Trophoblast cell (in vitro differentiated cells and primary cell): ENCODE measurements at regions not wholly inside any gene's neighbourhood (a gene's known extent, or its start where the extent isn't known, plus 50 kb on each side); places are given as distances from the start of the nearest gene placed in this dataset.

Experiments used
- DNase-seq, 2 donors: peaks; one replicate each; pipeline ENCODE4 v3.0.0-alpha.2; 2016
- H2AFZ ChIP-seq: 2 replicates; pipeline ENCODE4 v1.6.1; 2013; ENCODE audit warnings: low read length, moderate library complexity, mild to moderate bottlenecking; ENCODE audit not compliant: insufficient read depth, poor library complexity
- H2AK5ac ChIP-seq: 2 replicates; pipeline ENCODE4 v1.6.1; 2013; ENCODE audit warnings: mild to moderate bottlenecking, low read length
- H2BK120ac ChIP-seq: 2 replicates; pipeline ENCODE4 v1.6.1; 2013; ENCODE audit warnings: low read length, mild to moderate bottlenecking, moderate library complexity; ENCODE audit not compliant: insufficient read depth, poor library complexity
- H2BK12ac ChIP-seq: 2 replicates; pipeline ENCODE4 v1.6.1; 2013; ENCODE audit warnings: mild to moderate bottlenecking, low read length, moderate library complexity
- H2BK5ac ChIP-seq: 2 replicates; pipeline ENCODE4 v1.6.1; 2013; ENCODE audit warnings: low read length, low read depth, moderate library complexity, mild to moderate bottlenecking; ENCODE audit not compliant: poor library complexity
- H3K14ac ChIP-seq: 2 replicates; pipeline ENCODE4 v1.6.1; 2013; ENCODE audit warnings: mild to moderate bottlenecking, low read length
- H3K18ac ChIP-seq: 2 replicates; pipeline ENCODE4 v1.6.1; 2013; ENCODE audit warnings: mild to moderate bottlenecking, low read length
- H3K23ac ChIP-seq: 2 replicates; pipeline ENCODE4 v1.6.1; 2013; ENCODE audit warnings: low read length
- H3K27ac ChIP-seq: 2 replicates; pipeline ENCODE4 v1.5.1; 2013; ENCODE audit warnings: low read depth, mild to moderate bottlenecking, inconsistent platforms, low read length, moderate library complexity
- H3K27me3 ChIP-seq: 2 replicates; pipeline ENCODE4 v1.6.1; 2013; ENCODE audit warnings: inconsistent platforms, mild to moderate bottlenecking, low read length, moderate library complexity; ENCODE audit not compliant: insufficient read depth
- H3K36me3 ChIP-seq, 2 experiments: 1 replicate in 1 of 2; 2 replicates in 1 of 2; pipeline ENCODE4 v1.6.1; 2013; ENCODE audit warnings: low read length in 2 of 2, mild to moderate bottlenecking in 2 of 2, moderate library complexity in 1 of 2; ENCODE audit not compliant: insufficient read depth in 2 of 2, control insufficient read depth in 1 of 2
- H3K4ac ChIP-seq: 2 replicates; pipeline ENCODE4 v1.6.1; 2013; ENCODE audit warnings: low read depth, mild to moderate bottlenecking, low read length, moderate library complexity
- H3K4me1 ChIP-seq, 2 experiments: 1 replicate in 1 of 2; 2 replicates in 1 of 2; pipeline ENCODE4 v1.6.1; 2013; ENCODE audit warnings: low read length in 2 of 2, mild to moderate bottlenecking in 2 of 2, moderate library complexity in 1 of 2; ENCODE audit not compliant: insufficient read depth in 2 of 2, control insufficient read depth in 1 of 2
- H3K4me2 ChIP-seq: 2 replicates; pipeline ENCODE4 v1.6.1; 2013; ENCODE audit warnings: inconsistent platforms, mild to moderate bottlenecking, low read length, moderate library complexity
- H3K4me3 ChIP-seq: 2 replicates; pipeline ENCODE4 v1.5.1; 2013; ENCODE audit warnings: mild to moderate bottlenecking, low read depth, low read length, inconsistent platforms
- H3K79me1 ChIP-seq: one replicate; pipeline ENCODE4 v1.6.1; 2013; ENCODE audit warnings: low read length
- H3K79me2 ChIP-seq: 2 replicates; pipeline ENCODE4 v1.6.1; 2013; ENCODE audit warnings: low read length, mild to moderate bottlenecking; ENCODE audit not compliant: control insufficient read depth, insufficient read depth, poor library complexity
- H3K9ac ChIP-seq: 2 replicates; pipeline ENCODE4 v1.6.1; 2013; ENCODE audit warnings: mild to moderate bottlenecking, low read length
- H3K9me3 ChIP-seq: 2 replicates; pipeline ENCODE4 v1.6.1; 2013; ENCODE audit warnings: low read depth, mild to moderate bottlenecking, control low read depth, inconsistent platforms, low read length; ENCODE audit not compliant: insufficient read depth
- H4K12ac ChIP-seq: 2 replicates; pipeline ENCODE4 v1.6.1; 2013; ENCODE audit warnings: low read depth, mild to moderate bottlenecking, low read length, moderate library complexity
- H4K8ac ChIP-seq: 2 replicates; pipeline ENCODE4 v1.6.1; 2013; ENCODE audit warnings: low read depth, mild to moderate bottlenecking, low read length, moderate library complexity
- H4K91ac ChIP-seq: one replicate; pipeline ENCODE4 v1.6.1; 2013; ENCODE audit warnings: low read depth, mild to moderate bottlenecking, low read length, moderate library complexity
- WGBS: extraction: QIAGEN DNeasy Blood & Tissue Kit; methylation state at CpG from one replicate; pipeline ENCODE4 v1.1.7; 2013; ENCODE audit warnings: missing lambda C conversion rate; ENCODE audit not compliant: insufficient read length, insufficient coverage; ENCODE audit errors: extremely low coverage; 5-methylcytosine and 5-hydroxymethylcytosine counted together

DNA sequence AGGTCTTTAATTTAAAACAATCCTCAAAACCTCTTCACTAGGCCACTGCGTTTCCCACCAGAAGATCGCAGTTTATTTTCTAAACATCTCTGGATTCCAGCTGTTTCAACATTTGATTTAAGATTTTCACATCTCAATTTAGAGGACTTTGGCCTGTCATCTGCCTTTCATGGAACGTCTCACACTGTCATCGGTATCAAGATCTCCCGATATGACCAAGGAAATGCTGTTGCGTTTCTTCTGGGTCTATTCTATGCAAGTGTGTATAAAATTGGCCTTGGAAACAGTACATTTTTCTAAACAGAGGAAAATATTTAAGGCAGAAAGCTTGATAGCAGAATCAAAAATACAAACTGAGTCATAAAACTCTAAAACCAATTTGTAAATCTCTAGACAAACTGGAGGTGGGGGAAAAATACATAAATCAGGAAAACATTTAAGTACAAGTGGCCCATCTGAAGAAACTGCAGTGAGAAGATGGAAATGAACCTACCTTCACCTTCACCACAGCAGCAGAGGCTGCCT is 53.6 kb upstream of the SIMC1 start:
- Histone ChIP-seq H3K9me3 (peaks cover 4% of the 10 kb centered on the region), H2AK5ac (no peak overlapping the region), H3K18ac (no peak overlapping the region), H3K4ac (no peak overlapping the region), H4K12ac (no peak overlapping the region), H2AFZ (no peak overlapping the region), H2BK120ac (no peak overlapping the region), H3K4me2 (no peak overlapping the region), H2BK5ac (no peak overlapping the region), H3K4me3 (no peak overlapping the region), H3K79me2 (no peaks in the 10 kb centered on the region), H4K8ac (no peak overlapping the region), H3K9ac (no peak overlapping the region), H3K23ac (no peak overlapping the region), H4K91ac (no peak overlapping the region), H3K36me3 (no peaks in the 10 kb centered on the region), H3K27ac (no peak overlapping the region), H3K4me1 (no peaks in the 10 kb centered on the region), H3K14ac (no peak overlapping the region), H3K27me3 (no peaks in the 10 kb centered on the region), H2BK12ac (no peak overlapping the region), H3K79me1 (no peaks in the 10 kb centered on the region)
- WGBS: no CpG with 5 or more reads among the region's 6 CpGs
- no peak for DNase-seq

DNA sequence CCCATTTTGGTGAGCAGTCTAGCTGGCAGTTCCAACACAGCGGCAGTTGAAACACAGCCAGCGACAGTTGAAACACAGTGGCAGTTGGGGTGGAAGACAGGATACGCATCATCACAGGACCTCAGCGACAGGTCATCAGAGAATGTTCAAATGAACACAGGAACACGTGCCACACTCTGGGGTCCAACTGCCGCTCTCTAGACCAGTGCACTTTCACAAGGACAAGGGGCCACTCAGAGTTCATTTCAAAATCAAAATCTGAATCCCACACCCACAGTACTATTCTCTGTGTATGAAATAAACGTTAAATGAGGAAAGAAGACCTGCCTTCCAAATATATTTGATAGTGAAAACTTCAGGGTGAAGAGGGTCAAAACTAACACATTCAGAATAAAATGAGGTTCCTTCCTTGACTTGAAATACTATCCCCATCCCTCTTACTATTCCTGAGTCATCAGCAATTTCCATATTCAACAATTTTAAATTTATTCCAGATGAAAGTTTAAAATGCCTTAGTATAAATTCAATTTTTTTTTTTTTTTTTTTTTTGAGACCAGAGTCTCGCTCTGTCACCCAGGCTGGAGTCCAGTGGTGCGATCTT is 53.0 kb upstream of the SIMC1 start:
- Histone ChIP-seq H3K27ac (no peak overlapping the region), H3K18ac (no peak overlapping the region), H4K91ac (no peak overlapping the region), H4K12ac (no peak overlapping the region), H3K4ac (no peak overlapping the region), H3K23ac (no peak overlapping the region), H3K9ac (no peak overlapping the region), H3K14ac (no peak overlapping the region), H3K9me3 (peaks cover 4% of the 10 kb centered on the region), H3K27me3 (no peaks in the 10 kb centered on the region), H2BK12ac (no peak overlapping the region), H2BK5ac (no peak overlapping the region), H3K4me3 (no peak overlapping the region), H2AK5ac (no peak overlapping the region), H3K79me2 (no peaks in the 10 kb centered on the region), H3K36me3 (no peaks in the 10 kb centered on the region), H2AFZ (no peak overlapping the region), H3K79me1 (no peaks in the 10 kb centered on the region), H3K4me2 (no peak overlapping the region), H2BK120ac (no peak overlapping the region), H3K4me1 (no peaks in the 10 kb centered on the region), H4K8ac (no peak overlapping the region)
- DNase-seq: no peak
- no CpG with 5 or more reads among the region's 9 CpGs for WGBS

DNA sequence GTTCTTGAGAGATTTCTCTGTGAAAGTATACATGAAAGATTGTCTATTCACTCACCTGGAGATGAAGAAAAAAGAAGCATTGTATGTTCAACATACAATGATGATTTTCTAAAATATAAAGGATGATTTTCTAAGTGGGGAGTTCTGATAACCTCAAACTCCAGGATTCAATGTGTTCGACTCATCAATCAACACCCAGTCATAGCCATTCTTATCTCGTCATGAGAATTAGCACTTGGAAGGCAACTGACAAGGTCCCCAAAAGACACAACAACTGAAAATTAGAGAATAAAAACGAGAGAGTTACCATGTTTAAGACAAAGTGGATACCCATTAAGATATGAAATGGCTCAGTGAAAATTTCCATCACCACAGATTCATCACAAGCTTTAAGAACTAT is 52.1 kb upstream of the SIMC1 start:
- no peak overlapping the region for H4K8ac ChIP-seq
- H3K23ac ChIP-seq: no peak overlapping the region
- no peak overlapping the region for H2AK5ac ChIP-seq
- no peaks in the 10 kb centered on the region for H3K79me2 ChIP-seq
- WGBS: no CpG with 5 or more reads among the region's 3 CpGs
- no peak overlapping the region for H3K27ac ChIP-seq
- no peak overlapping the region for H3K4me3 ChIP-seq
- H3K79me1 ChIP-seq: no peaks in the 10 kb centered on the region
- H3K4ac ChIP-seq: no peak overlapping the region
- H4K12ac ChIP-seq: no peak overlapping the region
- no peak overlapping the region for H2BK120ac ChIP-seq
- no peaks in the 10 kb centered on the region for H3K4me1 ChIP-seq
- peaks cover 4% of the 10 kb centered on the region for H3K9me3 ChIP-seq
- no peak overlapping the region for H2BK12ac ChIP-seq
- no peak overlapping the region for H4K91ac ChIP-seq
- no peak for DNase-seq
- H3K36me3 ChIP-seq: no peaks in the 10 kb centered on the region
- H2BK5ac ChIP-seq: no peak overlapping the region
- H3K4me2 ChIP-seq: no peak overlapping the region
- no peak overlapping the region for H2AFZ ChIP-seq
- H3K14ac ChIP-seq: no peak overlapping the region
- no peak overlapping the region for H3K9ac ChIP-seq
- no peak overlapping the region for H3K18ac ChIP-seq
- no peaks in the 10 kb centered on the region for H3K27me3 ChIP-seq

DNA sequence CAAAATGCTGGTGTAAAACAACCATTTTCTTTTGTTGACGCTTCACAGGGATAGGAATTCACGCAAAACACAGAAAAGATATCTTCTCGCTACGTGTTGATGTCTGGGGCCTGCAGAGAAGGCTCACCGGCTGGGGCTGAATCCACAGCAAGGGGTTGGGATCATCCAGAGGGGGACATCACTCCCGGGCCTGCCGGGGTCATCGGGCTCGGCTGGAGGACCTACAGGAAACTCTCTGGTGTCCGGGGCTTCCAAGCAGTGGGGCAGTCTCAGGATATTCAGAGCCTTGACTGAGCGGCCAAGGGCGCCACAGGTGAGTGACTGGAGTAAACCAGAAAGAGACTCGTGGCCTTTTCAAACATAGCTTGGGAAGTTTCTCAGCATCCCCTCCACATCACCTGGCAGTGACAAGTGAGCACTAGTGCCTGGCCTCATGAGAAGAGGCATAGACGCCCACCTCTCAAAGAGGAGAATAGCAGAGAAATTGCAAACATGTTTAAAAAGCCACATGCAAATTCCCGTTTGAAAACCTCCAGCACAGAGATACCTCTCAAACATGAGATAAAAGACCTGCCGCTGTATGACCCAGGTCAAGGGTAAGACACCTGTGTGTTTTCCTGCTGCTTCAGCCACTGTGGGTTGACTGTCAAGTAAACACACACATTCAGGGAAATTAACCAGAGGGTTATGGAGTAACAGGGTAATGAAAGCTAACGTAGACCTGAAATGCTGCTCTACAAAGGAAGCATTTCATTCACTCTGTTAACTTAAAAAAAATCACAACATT is 50.8 kb upstream of the SIMC1 start:
- Histone ChIP-seq H2BK5ac (no peak overlapping the region), H3K9me3 (peaks cover 4% of the 10 kb centered on the region), H2AFZ (no peak overlapping the region), H4K91ac (no peak overlapping the region), H3K79me2 (no peaks in the 10 kb centered on the region), H4K8ac (no peak overlapping the region), H2AK5ac (no peak overlapping the region), H3K4me2 (no peak overlapping the region), H3K4me3 (no peak overlapping the region), H3K36me3 (no peaks in the 10 kb centered on the region), H3K79me1 (no peaks in the 10 kb centered on the region), H3K9ac (no peak overlapping the region), H3K23ac (no peak overlapping the region), H3K4ac (no peak overlapping the region), H4K12ac (no peak overlapping the region), H2BK120ac (no peak overlapping the region), H3K27ac (no peak overlapping the region), H3K4me1 (no peaks in the 10 kb centered on the region), H3K18ac (no peak overlapping the region), H2BK12ac (no peak overlapping the region), H3K27me3 (peaks cover 2% of the 10 kb centered on the region), H3K14ac (no peak overlapping the region)
- DNase-seq: no peak
- no CpG with 5 or more reads among the region's 17 CpGs for WGBS
